Pancreas (tissue), 10 donors: ENCODE measurements at regions not wholly inside any gene's neighbourhood (a gene's known extent, or its start where the extent isn't known, plus 50 kb on each side); places are given as distances from the start of the nearest gene placed in this dataset.

Experiments used
- ATAC-seq, 4 donors: fragments of 200-7000 bp; cut with Tn5 transposase; one replicate each; pipeline versions ENCODE4 v1.8.0 to v1.9.1; 2020; ENCODE audit warnings: mild to moderate bottlenecking in 4 of 4, moderate library complexity in 4 of 4
- DNase-seq, 6 donors: peaks; one replicate each; pipeline ENCODE4 v3.0.0-alpha.2; 2020
- FAIRE-seq: peaks from 2 replicates; lab custom pipeline; 2012; peaks lifted over from hg19 to GRCh38; lab: Jason Lieb, UNC
- H3K27ac ChIP-seq, 4 donors: fragments of 200-600 bp; sonication (generic); 1 replicate in 3 of 4; 2 replicates in 1 of 4; pipeline versions ENCODE4 v1.5.0 to v1.8.0; 2020
- H3K27me3 ChIP-seq, 4 donors: fragments of 200-600 bp; one replicate each; pipeline ENCODE4 v1.8.0; 2021
- H3K36me3 ChIP-seq, 3 donors: fragments of 200-600 bp; sonication (generic) in 1 of 3; one replicate each; pipeline versions ENCODE4 v1.5.0 to v1.8.0; 2020 to 2021
- H3K4me1 ChIP-seq, 3 donors: fragments of 200-600 bp; one replicate each; pipeline ENCODE4 v1.8.0; 2021
- H3K4me3 ChIP-seq, 4 donors: fragments of 200-600 bp; sonication (generic) in 2 of 4; one replicate each; pipeline versions ENCODE4 v1.5.0 to v1.8.0; 2020 to 2021
- H3K9me3 ChIP-seq, 4 donors: fragments of 200-600 bp; one replicate each; pipeline ENCODE4 v1.8.0; 2021
- CTCF ChIP-seq, 4 donors: fragments of 200-600 bp; sonication (generic) in 3 of 4; IDR thresholded peaks; one replicate each; pipeline versions ENCODE4 v1.5.0 to v1.8.0; 2021; ENCODE audit warnings: antibody characterized with exemption in 4 of 4
- WGBS, 2 donors: extraction: QIAGEN DNeasy Blood & Tissue Kit; methylation state at CpG; one replicate each; pipeline ENCODE4 v1.1.7; 2013; 5-methylcytosine and 5-hydroxymethylcytosine counted together
- intact Hi-C, 3 donors: fragments of 100-400 bp; cut with DNase I; formaldehyde crosslinking; loops; one replicate each; pipeline versions ENCODE4 v1.11.1 to v1.14.2; 2022
- donor health status: healthy with polysubstance abuse.
- donor health status: DM: no; HTN: no; CAD: no; lungs with moderate emphysema.
- donor health status: DM: no; HTN: no; CAD: no.
- donor health status: control.
- donor health status: control.
- donor health status: Bipolar disorder and iron deficiency.
- donor health status: DM: yes; HTN: yes; CAD: no.
- donor health status: DM: no; HTN: no; CAD: no.
- donor health status: DM: no; HTN: no; CAD: no.
- donor health status: DM: yes; HTN: yes; CAD: no.

DNA sequence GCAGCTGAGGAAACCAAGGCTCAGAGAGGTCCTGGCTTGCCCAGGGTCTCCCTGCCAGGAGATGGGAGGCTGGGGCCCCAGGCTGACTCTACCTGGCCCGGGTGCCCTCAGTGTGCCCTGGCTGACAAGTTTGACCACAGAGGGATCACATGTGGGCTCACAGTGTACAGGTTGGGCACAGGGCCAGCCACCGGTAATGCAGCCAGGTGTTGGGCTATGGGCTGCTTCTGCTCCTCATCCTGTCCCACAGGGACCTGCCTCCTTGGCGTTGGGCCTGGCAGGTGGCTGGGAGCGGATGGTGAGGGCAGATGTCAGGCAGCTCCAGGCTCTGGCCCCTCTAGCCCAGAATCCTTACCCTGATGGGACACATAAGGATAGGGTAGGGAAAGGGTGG, 250.5 kb downstream of the LOXHD1 start:
- intact Hi-C loops, result no loop called here
- no peak overlapping the region for H3K4me3 ChIP-seq
- ATAC-seq (no peak), FAIRE-seq (no peak), DNase-seq (peak in 1 of 6 donors; percentile 78)
- H3K27ac ChIP-seq, result no peak overlapping the region
- H3K9me3 ChIP-seq, result no peaks in the 10 kb centered on the region
- H3K4me1 ChIP-seq, result no peaks in the 10 kb centered on the region
- no peak for TF ChIP-seq CTCF (IDR thresholded peaks at IDR 0.05)
- no peaks in the 10 kb centered on the region for H3K36me3 ChIP-seq
- WGBS, 2 donors, result 49 to 66% methylated on average over 4 of the region's 4 CpGs
- no peaks in the 10 kb centered on the region for H3K27me3 ChIP-seq

GRCh38 chr18:46407486-46408166, 249.4 kb downstream of the LOXHD1 start:
- Histone ChIP-seq H3K9me3 (no peaks in the 10 kb centered on the region), H3K27ac (no peak overlapping the region), H3K4me1 (no peaks in the 10 kb centered on the region), H3K27me3 (no peaks in the 10 kb centered on the region), H3K36me3 (no peaks in the 10 kb centered on the region), H3K4me3 (no peak overlapping the region)
- peak in 1 of 4 donors; percentile 21 for ATAC-seq
- 67 to 78% methylated on average over 6 of the region's 6 CpGs for WGBS, 2 donors
- no peak for FAIRE-seq
- intact Hi-C loops, result no loop called here
- TF ChIP-seq CTCF (IDR thresholded peaks at IDR 0.05), result no peak
- DNase-seq, result no peak

DNA sequence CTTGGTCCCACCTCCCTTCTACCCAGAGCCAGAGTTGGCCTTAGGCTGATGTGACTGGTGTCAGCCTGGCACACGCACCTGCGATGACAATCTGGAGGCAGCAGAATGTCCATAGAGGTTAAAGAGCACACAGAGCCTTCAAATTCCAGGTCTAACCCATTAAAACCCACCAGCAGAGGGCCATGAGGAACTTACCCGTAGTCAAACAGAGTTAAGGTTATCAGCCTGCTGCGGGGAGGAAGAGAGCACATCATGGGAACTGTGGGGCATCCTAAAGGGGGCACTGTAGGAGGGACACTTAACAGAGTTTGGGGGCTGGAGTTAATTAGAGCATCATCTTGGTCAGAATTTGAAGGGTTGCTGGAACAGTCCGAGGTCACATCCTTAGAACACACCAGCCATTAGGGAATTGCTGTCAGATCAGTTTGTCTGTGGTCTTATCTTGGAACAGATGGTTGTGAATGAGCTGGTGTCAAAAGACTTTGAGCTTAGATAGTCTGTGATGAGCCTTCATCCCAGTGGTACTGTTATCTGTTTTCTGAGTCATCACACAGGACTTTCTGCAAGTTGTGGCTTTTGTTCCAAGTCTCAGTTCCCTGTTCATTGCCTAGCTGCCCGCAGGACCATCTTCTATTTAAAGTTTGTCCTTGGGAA, 248.6 kb downstream of the LOXHD1 start:
- no peaks in the 10 kb centered on the region for H3K4me1 ChIP-seq
- no peak for TF ChIP-seq CTCF (IDR thresholded peaks at IDR 0.05)
- no peaks in the 10 kb centered on the region for H3K27me3 ChIP-seq
- H3K9me3 ChIP-seq, result no peaks in the 10 kb centered on the region
- H3K27ac ChIP-seq, result no peak overlapping the region
- ATAC-seq (no peak), FAIRE-seq (no peak), DNase-seq (peak in 1 of 6 donors; percentile 3)
- WGBS, 2 donors, result 60 to 70% methylated on average over 6 of the region's 6 CpGs
- intact Hi-C loops, result no loop called here
- H3K4me3 ChIP-seq, result no peak overlapping the region
- H3K36me3 ChIP-seq, result no peaks in the 10 kb centered on the region

DNA sequence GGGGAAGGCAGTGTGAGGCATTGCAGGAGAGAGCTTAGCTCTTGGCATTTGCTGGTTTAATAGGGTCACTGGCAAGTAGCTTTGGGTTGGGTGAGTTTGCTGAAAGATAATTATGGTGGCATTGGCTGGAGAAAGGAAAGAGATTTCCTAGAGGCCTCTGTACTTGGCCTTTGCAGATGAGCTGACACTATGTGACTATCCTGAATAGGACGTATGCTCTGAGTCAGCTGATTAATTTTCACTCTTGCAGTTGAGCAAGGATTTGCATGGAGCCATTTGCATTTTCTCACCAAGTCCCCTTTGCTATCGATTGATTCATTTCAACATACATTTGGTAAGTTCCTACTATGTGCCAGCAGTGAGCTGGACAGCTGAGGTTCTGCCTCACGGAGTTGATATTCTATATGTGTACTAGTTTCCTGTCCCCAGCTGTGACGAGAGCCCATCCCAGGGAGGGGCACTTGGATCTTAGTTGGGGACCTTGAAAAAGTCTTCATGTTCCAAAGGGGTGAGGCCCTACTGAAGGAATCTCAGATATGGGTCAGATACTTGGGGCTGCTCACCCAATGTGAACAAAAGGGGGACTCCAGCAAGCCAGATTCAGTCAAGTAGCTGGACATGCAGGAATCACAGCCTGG, 245.7 kb downstream of the LOXHD1 start:
- no peaks in the 10 kb centered on the region for H3K36me3 ChIP-seq
- WGBS, 2 donors, result 75 to 77% methylated on average over 4 of the region's 4 CpGs
- no peak for TF ChIP-seq CTCF (IDR thresholded peaks at IDR 0.05)
- no peaks in the 10 kb centered on the region for H3K27me3 ChIP-seq
- ATAC-seq (no peak), FAIRE-seq (no peak), DNase-seq (no peak)
- no peak overlapping the region for H3K4me3 ChIP-seq
- intact Hi-C loops, result no loop called here
- no peaks in the 10 kb centered on the region for H3K9me3 ChIP-seq
- no peak overlapping the region for H3K27ac ChIP-seq
- no peaks in the 10 kb centered on the region for H3K4me1 ChIP-seq
